ENCODE measurements at regions not wholly inside any gene's neighbourhood (a gene's known extent, or its start where the extent isn't known, plus 50 kb on each side); places are given as distances from the start of the nearest gene placed in this dataset.

DNA sequence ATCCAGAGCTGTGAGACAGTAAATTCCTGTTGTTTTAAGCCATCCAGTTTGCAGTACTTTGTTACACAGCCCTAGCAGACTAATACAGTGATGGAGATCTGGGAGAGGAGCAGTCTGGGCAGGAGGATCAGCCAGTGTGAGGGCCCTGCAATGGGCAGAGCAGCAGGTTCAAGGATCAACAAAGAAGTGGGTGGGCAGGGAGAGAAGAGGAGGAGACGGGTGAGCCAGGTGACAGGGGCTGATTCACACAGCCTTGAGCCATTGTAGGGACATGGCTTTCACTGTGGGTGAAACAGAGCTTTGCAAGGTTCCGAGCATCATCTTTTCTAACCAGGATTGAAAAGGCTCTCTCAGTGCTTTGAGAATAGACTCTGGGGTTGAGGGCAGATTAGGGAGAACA, 88.2 kb upstream of the MVB12B start:
- Histone ChIP-seq H3K9ac (ENCODE audit: control insufficient read depth, extremely low read depth, insufficient read depth, low read length) (no peak overlapping the region), H3K9me1 (ENCODE audit: control insufficient read depth, extremely low read depth, insufficient read depth, low read length) (no peaks in the 10 kb centered on the region), H3K27ac (ENCODE audit: control insufficient read depth, insufficient read depth, low read length) (no peak overlapping the region), H3K36me3 (ENCODE audit: control insufficient read depth in 2 of 2, extremely low read depth in 1 of 2, insufficient read depth in 2 of 2, low read length in 2 of 2) (no peaks in the 10 kb centered on the region), H3K9me3 (ENCODE audit: control insufficient read depth, low read depth, low read length) (no peaks in the 10 kb centered on the region), H3K79me2 (ENCODE audit: control insufficient read depth, insufficient read depth, low read length) (no peaks in the 10 kb centered on the region), H3K4me1 (ENCODE audit: control insufficient read depth, extremely low read depth, insufficient read depth, low read length) (no peaks in the 10 kb centered on the region), H3K4me3 (ENCODE audit: control insufficient read depth in 2 of 3, extremely low read depth in 1 of 3, insufficient read depth in 2 of 3, low read depth in 1 of 3, low read length in 3 of 3) (no peak overlapping the region), H3K4me2 (ENCODE audit: control insufficient read depth, extremely low read depth, insufficient read depth, low read depth, low read length) (no peak overlapping the region), H2AFZ (ENCODE audit: control insufficient read depth, low read length) (no peak overlapping the region), H4K20me1 (ENCODE audit: control insufficient read depth, extremely low read depth, insufficient read depth, low read length) (no peaks in the 10 kb centered on the region), H3K27me3 (ENCODE audit: control insufficient read depth, extremely low read depth, insufficient read depth, low read length) (no peaks in the 10 kb centered on the region)
- dilution Hi-C loops (cut with MboI; ENCODE audit: extremely low pct_ligation_motif_present, low sequenced_read_pairs), result no loop called here
- FAIRE-seq (no peak), DNase-seq (ENCODE audit: low read depth, low spot score) (no peak)
- TF ChIP-seq, protein P1, sequence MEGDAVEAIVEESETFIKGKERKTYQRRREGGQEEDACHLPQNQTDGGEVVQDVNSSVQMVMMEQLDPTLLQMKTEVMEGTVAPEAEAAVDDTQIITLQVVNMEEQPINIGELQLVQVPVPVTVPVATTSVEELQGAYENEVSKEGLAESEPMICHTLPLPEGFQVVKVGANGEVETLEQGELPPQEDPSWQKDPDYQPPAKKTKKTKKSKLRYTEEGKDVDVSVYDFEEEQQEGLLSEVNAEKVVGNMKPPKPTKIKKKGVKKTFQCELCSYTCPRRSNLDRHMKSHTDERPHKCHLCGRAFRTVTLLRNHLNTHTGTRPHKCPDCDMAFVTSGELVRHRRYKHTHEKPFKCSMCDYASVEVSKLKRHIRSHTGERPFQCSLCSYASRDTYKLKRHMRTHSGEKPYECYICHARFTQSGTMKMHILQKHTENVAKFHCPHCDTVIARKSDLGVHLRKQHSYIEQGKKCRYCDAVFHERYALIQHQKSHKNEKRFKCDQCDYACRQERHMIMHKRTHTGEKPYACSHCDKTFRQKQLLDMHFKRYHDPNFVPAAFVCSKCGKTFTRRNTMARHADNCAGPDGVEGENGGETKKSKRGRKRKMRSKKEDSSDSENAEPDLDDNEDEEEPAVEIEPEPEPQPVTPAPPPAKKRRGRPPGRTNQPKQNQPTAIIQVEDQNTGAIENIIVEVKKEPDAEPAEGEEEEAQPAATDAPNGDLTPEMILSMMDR (optimal IDR thresholded peaks at IDR 0.05 in 1 of 3, IDR thresholded peaks at IDR 0.05 in 1 of 3, conservative IDR thresholded peaks at IDR 0.05 in 1 of 3; ENCODE audit: extremely low read depth in 1 of 3, insufficient read depth in 2 of 3, low read length in 3 of 3), result no peak
- TF ChIP-seq EZH2 (IDR thresholded peaks at IDR 0.05; ENCODE audit: low read length), result no peak

DNA sequence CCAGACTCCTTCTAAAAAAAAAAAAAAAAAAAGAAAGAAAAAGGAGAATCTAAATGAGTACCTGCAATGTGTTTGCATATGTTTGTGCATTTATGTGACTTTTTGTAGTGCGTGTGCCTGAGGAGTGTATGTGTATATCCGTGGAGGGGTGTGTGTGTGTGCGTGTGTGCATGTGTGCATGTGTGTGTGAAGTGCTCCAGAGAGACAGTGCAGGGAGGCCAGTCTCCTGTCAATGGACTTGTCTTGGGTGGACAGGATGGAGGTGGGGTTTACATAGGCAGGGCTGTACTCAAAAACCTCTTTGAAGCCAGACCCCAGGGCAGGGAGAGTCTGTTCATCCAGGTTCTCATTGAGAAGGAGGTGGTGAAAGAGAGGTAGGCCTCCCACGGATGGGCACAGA, 87.1 kb upstream of the MVB12B start:
- no peak for TF ChIP-seq EZH2 (IDR thresholded peaks at IDR 0.05; ENCODE audit: low read length)
- TF ChIP-seq, protein P1 (optimal IDR thresholded peaks at IDR 0.05 in 1 of 3, IDR thresholded peaks at IDR 0.05 in 1 of 3, conservative IDR thresholded peaks at IDR 0.05 in 1 of 3; ENCODE audit: extremely low read depth in 1 of 3, insufficient read depth in 2 of 3, low read length in 3 of 3), result no peak
- no peak for DNase-seq (ENCODE audit: low read depth, low spot score)
- Histone ChIP-seq H3K36me3 (ENCODE audit: control insufficient read depth in 2 of 2, extremely low read depth in 1 of 2, insufficient read depth in 2 of 2, low read length in 2 of 2) (no peaks in the 10 kb centered on the region), H3K4me3 (ENCODE audit: control insufficient read depth in 2 of 3, extremely low read depth in 1 of 3, insufficient read depth in 2 of 3, low read depth in 1 of 3, low read length in 3 of 3) (no peak overlapping the region), H3K27ac (ENCODE audit: control insufficient read depth, insufficient read depth, low read length) (no peak overlapping the region), H3K9ac (ENCODE audit: control insufficient read depth, extremely low read depth, insufficient read depth, low read length) (no peak overlapping the region), H3K4me2 (ENCODE audit: control insufficient read depth, extremely low read depth, insufficient read depth, low read depth, low read length) (no peak overlapping the region), H3K4me1 (ENCODE audit: control insufficient read depth, extremely low read depth, insufficient read depth, low read length) (no peaks in the 10 kb centered on the region), H3K27me3 (ENCODE audit: control insufficient read depth, extremely low read depth, insufficient read depth, low read length) (no peaks in the 10 kb centered on the region), H3K9me3 (ENCODE audit: control insufficient read depth, low read depth, low read length) (no peaks in the 10 kb centered on the region), H2AFZ (ENCODE audit: control insufficient read depth, low read length) (no peak overlapping the region), H3K9me1 (ENCODE audit: control insufficient read depth, extremely low read depth, insufficient read depth, low read length) (no peaks in the 10 kb centered on the region), H3K79me2 (ENCODE audit: control insufficient read depth, insufficient read depth, low read length) (no peaks in the 10 kb centered on the region), H4K20me1 (ENCODE audit: control insufficient read depth, extremely low read depth, insufficient read depth, low read length) (no peaks in the 10 kb centered on the region)
- no peak for FAIRE-seq
- dilution Hi-C loops (cut with MboI; ENCODE audit: extremely low pct_ligation_motif_present, low sequenced_read_pairs), result no loop called here
